ENCODE measurements at regions not wholly inside any gene's neighbourhood (a gene's known extent, or its start where the extent isn't known, plus 50 kb on each side); places are given as distances from the start of the nearest gene placed in this dataset.
"Not testable (repeated sequence)": the region's sequence is repeated elsewhere in the genome, so short reads cannot be mapped to it uniquely, and the experiment has no call there.

DNA sequence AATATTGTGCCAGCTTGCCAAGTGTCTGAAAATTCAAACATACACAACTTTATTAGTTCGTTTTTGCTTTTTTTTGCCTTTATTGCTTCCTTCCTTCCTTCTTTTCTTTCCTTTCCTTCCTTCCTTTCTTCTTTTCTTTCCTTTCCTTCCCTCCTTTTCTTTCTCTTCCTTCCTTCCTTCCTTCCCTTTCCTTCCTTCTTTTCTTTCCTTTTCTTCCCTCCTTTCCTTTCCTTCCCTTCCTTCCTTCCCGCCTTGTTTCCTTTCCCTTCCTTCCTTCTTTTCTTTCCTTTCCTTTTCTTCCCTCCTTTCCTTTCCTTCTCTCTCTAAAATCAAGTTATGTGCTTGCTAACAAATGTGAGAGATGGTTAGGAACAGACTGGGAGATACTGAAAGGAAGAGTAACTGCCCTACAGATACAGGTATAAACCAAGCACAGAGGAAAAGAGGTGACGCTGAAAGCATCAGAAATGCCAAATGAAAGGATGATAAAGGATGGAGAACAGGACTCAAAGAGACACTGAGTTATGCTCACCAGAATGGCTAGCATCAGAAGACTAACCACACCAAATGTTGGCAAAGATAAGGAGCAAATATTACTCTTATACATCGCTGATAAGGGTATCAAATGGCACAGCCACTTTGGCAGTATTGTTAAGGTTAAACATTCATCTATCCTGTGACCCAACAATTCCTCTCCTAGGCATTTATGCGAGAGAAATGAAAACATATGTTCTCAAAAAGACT lies 151.6 kb downstream of the MREG start:
- no peak for DNase-seq

DNA sequence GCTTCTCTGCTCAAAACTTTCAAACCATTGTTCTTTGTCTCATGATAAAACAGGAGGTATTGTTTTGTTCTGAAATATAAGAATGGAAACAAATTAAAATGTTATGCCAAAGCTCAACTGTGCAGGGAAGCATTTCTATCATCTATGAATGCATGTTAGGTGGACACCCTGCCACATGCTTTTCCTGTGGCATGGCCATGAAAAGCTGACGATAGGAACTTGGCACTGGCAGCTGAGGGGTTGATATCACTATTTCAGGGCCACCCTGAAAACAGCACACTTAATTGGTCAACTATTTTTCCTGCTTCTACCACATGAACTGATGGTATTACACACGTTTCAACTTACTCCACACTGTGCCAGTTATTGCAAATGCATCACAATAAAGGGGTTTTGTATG lies 157.3 kb downstream of the MREG start:
- DNase-seq = no peak

DNA sequence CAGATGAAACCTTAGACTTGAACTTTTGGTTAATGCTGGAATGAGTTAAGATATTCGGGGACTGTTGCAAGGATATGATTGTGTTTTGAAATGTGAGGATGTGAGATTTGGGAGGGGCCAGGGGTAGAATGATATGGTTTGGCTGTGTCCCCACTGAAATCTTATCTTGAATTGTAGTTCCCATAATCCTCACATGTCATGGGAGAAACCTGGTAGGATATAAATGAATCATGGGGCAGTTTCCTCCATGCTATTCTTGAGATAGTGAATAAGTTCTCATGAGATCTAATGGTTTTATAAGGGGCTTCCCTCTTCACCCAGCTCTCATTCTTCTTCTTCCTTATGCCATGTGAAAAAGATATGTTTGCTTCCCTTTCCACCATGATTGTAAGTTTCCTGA lies 158.0 kb downstream of the MREG start:
- not testable (repeated sequence) for DNase-seq

DNA sequence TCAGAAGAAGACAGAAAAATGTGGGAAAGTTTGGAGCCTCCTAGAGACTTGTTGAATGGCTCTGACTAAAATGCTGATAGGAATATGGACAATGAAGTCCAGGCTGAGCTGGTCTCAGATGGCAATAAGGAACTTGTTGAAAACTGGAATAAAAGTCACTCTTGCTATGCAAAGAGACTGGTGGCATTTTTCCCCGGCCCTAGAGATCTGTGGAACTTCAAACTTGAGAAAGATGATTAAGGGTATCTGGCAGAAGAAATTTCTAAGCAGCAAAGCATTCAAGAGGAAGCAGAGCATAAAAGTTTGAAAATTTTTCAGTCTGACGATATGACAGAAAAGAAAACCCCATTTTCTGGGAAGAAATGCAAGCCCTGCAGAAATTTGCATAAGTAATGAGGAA lies 159.3 kb downstream of the MREG start:
- no peak for DNase-seq

DNA sequence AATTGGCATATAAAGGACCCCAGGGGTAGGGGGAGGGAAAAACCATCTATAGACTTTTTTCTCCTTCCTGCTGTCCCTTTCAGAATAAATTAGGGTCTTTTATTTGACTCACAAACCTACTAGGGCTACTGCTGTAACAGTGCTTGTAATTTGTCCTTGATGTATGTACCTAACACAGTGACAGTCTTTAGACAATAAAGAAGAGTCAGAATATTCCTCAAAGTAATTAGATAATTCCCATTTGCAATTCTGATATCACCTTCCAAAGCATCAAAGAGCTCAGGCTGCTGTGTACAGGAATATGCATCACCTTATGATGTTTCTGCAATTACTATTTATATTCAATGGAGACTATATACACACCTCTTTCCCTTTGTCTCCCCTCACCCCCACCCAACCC lies 161.7 kb downstream of the MREG start:
- DNase-seq = no peak

DNA sequence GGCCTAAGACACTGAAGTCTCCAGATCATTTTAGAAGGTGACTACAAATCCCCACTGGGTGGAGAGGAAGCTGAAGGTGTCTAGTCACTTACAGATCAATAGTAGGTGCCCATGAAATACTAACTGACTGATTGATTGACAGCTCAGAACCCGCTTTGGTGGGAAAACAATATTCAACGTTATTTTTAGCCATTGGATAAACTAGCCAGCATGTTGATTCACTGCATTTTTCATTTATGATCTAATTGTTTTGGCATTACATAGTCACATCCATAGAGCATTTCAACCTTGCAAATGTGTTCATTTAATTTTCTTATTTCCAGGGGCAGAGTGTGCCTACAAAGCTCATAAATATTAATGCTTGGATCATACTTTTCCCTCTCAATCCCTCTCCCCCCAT lies 162.3 kb downstream of the MREG start:
- DNase-seq = peak; percentile 88

DNA sequence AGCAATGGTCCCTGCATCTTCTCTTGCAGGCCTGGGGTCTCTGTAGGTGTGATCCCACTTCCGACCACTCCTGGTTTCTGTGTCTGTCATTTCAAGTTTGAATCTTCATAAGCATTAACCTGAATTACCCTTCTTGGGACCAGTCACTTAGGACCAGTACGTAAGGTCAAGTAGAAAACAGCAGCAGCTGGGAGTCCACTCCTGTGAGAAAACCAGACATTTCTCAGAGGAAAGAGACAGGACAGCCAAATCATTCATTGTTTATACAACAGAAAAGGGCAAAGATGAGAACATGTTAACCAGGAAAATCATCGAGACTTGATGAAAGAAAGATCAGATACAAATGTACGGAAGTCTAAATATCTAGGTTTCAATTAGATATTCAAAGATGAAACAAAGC lies 163.0 kb downstream of the MREG start:
- no peak for DNase-seq

DNA sequence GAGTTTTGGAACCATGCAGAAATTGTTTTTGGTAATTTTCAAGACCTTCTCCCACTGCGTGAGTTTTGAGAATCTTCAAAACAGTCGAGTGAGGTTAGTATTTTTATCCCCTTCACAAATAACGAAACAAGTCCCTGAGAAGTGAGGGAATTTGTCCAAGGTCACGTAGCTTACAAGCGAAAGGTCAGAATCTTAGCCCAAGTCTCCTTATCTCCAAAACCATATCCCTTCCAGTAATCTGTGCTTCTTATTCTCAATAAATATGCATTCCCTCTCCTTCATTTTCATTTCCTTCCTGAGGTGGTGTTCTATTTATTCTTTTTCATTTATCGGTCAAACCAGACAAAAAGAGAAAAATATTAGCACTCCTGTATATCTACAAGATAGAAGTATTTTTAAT lies 163.6 kb downstream of the MREG start:
- DNase-seq = no peak

DNA sequence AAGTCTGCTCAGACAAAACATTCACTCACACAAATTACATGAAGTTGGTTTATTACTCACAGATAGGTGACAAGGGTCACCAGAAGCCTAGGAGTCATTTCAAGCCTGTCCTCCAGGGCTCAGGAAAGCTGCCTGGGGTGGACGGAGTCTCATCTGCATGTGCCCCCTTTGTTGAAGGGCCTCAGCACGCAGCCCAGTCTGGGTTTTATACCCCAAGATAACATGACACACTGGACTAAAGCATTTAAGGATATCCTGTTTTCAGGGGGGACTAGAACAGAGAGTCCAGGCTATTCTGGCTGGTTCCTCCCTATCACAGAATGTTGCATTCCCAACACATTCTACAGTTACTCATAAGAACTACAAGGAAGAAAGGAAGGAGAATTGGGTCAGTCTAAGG lies 164.7 kb downstream of the MREG start:
- DNase-seq = peak; percentile 54

DNA sequence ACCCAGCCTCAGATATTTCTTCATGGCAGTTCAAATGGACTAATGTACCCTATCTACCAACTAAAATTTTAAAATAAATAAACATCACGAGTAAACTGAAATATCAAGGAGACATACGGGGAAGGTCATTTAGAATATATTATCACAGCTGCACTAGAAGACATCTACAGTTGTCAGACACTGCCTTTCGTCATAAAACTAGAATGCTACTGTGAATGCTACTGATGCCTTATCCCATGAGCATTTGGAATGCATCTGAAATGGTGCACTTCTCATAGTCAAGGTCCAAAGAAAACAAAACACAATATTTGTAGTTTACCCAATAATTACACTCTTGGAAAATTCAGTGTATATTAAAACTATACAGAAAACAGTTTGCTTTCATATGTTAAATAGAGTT lies 165.2 kb downstream of the MREG start:
- DNase-seq = no peak

DNA sequence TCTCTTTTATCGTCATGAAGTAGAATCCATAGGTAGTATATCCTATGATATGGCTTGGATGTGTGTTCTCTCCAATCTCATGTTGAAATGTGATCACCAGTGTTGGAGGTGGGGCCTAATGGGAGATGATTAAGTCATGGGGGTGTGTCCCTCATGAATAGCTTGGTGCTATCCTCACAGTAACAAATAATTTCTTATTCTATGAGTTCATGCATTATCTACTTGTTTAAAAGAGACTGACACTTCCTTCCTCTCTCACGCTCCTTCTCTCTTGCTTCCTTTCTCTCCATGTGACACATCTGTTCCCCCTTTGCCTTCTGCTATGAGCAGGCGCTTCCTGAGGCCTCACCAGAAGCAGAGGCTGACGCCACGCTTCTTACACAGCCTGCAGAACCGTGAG lies 165.6 kb downstream of the MREG start:
- DNase-seq = no peak

DNA sequence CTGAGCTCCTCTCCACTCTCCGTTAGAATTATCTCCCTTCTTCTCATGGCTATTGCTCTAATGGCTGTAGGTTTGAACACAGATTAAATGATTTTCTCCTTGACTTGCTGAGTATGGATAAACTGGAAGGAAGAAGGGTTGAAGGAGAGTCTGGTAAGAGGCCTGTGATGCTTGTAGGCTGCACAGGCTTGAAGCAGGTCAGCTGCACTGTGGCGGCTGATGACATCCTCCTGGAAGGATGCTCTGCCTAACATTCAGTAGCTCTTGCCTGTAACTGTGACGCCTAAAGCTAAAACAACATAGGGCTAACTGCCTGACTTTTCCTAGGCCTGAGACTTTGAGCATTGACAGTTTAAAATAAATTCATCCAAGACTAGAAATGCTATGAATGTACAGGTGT lies 166.3 kb downstream of the MREG start:
- no peak for DNase-seq

DNA sequence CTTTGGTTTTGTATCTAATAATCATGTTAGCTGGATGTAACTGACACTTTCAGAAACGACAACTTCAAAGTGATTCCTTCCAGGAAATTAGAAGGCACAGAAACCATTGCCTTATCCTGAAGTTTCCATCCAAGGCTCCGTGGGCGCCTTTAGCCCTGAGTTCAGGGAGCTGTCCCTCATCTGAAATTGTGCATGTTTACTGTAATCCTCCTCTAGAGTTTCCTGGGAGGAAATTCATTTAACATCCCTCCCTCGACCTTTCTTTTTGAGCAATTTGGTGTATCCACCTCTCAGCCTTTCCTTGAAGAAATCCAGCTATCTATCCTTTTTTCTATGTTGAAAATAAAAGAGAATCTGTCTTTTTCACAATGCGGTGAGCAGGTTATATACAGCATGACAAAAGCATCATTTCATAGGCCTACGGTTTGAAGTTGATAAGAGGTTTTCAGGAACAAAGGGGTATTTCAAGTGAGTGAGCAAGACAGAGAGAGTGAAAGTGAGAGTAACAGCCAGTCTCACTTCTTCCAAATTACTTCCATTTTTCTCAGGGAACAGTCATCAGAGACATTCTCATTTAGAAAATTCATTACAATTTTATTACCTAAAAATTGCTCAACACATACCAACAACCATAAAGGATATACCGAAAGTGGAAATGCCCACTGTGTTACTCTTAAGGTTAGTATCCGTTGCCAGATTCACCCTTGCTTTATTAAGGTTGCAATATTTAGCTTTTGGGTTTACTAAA lies 167.3 kb downstream of the MREG start:
- no peak for DNase-seq

DNA sequence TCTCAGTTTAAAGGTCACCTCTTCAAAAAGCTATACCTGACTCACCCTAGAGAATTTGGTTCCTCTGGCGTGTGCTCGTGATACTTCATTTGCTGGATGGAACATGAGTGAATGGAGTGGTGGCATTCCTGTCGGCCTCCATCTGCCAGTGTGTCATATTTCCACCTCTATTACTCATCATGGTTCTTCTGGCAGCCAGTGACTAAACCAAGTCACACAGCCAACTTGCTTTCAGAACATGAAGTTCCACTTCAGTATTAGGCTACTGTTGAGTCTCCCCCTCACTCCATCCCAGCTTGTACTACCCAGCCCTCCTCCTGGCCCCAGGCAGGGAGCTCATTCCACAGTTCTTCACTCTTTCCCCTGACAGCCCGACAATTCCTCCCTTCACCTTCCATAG lies 169.8 kb downstream of the MREG start:
- DNase-seq = peak; percentile 95

DNA sequence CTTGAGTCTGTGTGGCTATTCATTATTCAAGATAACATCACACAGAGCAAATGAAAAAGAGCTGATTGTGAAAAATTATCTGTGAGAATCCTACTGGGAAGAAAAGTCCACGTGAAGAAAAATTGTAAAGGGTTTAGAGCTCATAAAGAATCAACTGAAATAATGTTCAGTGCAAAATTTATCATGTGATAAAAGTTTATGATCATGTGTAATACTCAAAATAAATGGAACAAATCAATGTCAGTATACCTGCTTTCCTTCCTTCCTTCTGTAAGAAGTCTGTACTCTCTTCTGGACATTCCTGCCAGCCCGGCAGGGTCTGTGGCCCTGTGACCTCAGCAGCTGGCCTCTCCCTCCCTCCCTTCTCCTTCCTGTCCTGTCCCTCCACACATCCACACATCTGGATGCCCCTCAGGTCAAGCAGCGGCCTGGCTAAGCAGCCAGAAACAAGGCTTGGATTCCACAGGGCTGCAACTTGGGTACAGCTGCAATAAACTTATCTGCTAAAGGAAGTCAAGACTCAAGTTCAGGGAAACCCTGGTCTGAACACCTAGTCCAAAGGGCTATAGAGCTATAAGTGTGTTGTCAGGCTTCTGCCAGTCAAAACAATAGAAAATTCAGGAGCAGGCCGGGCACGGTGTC lies 172.1 kb downstream of the MREG start:
- DNase-seq = no peak

DNA sequence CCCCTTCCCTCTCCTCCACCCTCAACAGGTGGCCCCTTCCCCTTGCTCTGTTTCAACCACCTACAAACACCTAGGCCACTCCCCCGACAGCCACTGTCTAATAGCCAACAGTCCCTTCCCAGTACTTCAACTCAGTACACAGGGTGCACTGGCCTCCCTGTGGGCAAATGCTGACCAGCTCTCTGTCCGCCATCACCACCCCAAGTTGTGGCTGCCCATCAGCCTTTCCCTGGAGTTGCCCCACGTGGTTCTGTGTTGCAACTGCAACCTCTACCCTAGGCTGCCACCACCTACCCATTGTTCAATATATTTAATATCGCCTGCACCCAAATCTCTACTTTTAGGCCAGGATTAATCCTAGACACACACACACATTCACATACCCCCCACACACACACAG lies 173.5 kb downstream of the MREG start:
- DNase-seq = no peak

DNA sequence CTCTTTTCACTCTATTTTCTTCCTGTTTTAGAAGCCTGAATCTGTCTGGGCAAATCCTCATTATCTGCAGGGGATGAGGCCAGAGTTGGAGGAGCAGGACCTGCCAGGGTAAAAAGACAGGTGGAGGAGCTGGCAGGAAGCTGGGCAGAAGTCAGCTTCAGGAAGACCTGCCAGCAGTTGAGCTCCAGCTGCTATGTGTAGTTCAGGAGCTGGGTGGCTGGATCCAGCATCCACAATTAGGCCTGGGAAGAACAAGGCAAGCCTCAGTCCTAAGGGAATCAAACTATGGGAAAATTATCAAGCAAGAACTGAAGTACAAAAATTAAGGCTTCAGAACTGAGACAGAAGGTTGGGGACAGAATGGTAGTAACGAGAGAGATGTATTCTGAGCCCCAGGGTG lies 174.0 kb downstream of the MREG start:
- DNase-seq = no peak

DNA sequence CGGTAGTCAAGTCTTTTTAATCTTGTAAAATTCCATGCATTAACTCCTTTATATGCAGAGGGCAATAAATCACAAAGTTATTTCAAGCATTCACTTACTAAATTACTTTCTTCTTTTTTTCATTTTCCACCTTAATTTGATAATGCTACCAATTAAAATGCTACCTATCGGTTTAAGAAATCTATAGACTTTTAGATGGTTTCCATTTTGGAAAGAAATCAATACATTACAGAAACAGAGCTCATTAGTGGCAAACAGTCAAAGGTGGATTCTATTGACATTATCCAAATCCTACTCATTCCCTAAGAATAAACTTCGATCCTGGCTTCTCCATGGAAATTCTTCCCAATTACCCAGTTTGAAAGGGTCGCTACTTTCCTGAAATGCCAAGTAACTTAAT lies 176.5 kb downstream of the MREG start:
- DNase-seq = no peak

DNA sequence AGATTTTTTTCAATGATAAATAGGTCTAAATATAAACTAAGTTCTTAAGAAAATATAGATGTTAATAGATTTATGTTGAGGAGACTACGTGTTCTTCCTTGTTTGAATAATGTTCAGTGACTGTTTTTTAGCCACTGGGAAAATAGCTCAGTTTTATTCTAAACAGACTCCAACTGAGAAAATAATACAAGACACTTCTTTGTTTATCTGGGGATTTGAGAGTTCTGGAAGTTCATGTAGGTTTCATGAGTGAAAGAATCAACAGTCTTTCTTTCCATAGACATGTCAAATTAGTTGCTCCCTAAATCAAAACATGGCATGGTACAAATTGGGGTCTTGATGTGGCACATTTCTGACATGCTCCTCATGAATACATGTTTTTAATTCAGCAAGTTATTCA lies 177.7 kb downstream of the MREG start:
- no peak for DNase-seq

DNA sequence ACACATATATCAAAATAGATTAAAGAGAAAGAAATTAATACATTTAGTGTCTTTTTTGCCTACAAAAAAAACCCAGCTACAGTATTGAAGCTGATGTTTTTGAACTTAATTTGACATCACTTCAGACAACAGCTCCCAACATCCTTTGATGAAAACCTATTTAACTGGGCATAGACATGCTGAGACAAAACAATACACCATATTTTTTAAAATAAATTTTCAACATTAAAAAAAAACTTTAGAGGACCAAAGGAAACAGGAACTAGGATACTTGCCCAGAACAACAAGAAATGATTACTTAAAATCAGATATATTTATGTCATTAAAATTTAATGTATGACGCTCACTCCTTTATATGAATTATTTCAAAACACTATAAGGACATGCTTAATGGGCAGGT lies 178.1 kb downstream of the MREG start:
- no peak for DNase-seq

DNA sequence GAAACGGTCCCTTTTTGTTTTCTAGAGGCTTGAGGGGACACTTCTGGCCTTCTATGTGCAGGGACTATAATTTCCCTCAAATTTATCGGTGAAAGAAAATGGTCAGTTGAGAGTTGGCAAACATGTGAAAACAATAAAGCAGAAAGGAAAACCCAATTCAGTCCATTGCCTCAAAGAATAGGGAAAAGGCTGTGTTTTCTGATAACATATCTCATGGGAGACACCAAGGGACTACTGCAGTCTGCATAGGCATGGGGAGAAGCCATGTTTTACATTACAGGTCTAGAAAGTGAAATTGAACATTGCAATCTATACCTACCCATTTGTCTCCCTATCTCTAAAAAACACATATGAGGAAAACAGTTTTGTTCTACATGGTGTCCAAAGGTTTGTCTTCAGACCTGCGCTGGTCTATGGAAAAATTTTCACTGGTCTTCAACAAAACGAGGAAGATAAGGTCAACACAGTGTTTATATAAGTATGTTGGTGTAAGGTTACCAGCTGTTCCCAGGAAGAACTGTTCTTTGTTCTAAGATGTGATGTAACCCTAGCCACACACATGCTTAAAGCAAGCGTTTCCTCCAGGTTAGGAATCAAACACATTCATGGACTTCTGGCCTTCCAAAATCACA lies 179.7 kb downstream of the MREG start:
- DNase-seq = no peak

DNA sequence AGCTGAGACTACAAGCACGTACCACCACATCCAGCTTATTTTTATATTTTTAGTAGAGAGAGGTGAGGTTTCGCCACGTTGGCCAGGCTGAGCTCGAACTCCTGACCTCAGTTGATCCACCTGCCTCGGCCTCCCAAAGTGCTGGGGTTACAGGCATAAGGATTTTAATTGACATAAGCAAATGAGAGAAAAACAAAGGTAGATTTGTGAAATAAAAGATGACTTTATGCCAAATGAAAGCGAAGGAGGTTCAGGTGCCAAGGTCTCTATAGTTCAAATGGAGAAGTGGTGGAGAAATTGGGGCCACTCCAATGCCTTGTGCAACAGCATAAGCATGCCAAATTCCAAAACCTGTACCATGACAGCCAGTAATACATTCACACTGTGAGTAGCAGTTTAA lies 180.6 kb downstream of the MREG start:
- no peak for DNase-seq

DNA sequence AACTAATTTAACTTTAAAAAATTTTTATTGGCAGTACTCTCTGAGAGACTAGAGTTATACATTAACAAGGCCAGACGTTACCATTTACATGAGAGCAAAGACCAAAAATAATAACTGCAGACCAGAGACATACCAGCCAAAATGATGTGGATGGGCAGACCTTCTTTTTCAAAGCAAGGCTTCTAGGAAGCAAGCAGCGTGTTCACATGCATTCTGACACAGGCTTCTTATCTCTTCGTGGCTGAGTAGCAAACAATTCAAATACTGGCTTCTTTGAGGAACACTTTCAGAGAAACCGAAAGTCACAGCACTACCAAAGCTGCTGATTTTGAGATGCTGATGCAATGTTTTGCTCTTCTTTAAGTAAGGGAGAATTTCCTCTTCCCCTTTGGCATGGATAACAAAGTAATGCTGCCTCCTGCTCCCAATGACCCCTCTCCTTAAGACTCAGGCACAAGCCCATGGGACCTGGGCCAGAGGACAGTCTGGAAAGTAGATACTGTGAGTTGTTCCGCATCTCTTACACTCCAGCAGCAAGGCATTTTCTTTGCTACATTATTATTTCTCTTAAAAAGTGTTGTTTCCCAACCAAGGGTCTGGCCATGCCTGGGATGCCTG lies 181.9 kb downstream of the MREG start:
- peak; percentile 67 for DNase-seq

All from fibroblast of skin of back (primary cell).